ENCODE measurements at regions not wholly inside any gene's neighbourhood (a gene's known extent, or its start where the extent isn't known, plus 50 kb on each side); places are given as distances from the start of the nearest gene placed in this dataset.

DNA sequence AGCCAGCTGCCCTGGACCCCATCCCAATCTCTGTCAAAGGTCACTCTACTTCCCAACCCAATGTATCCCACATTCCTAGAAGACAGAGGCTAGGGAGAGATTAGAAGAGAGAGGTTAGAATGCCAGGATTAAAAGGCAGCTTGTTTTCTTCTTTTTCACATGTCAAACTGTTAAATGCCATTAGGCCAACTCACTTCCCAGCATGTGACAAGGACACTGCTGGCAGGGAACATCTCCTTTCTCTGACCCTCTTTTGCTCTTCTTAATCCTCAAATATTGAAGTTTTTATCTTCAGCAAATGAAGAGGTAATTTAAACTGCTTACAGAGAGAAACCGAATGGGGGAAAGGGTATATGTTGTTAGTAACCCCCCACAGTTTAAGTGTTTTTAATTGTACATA is 89.1 kb downstream of the BBS10 start:
- TF ChIP-seq, protein P1, sequence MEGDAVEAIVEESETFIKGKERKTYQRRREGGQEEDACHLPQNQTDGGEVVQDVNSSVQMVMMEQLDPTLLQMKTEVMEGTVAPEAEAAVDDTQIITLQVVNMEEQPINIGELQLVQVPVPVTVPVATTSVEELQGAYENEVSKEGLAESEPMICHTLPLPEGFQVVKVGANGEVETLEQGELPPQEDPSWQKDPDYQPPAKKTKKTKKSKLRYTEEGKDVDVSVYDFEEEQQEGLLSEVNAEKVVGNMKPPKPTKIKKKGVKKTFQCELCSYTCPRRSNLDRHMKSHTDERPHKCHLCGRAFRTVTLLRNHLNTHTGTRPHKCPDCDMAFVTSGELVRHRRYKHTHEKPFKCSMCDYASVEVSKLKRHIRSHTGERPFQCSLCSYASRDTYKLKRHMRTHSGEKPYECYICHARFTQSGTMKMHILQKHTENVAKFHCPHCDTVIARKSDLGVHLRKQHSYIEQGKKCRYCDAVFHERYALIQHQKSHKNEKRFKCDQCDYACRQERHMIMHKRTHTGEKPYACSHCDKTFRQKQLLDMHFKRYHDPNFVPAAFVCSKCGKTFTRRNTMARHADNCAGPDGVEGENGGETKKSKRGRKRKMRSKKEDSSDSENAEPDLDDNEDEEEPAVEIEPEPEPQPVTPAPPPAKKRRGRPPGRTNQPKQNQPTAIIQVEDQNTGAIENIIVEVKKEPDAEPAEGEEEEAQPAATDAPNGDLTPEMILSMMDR (IDR thresholded peaks at IDR 0.05; ENCODE audit: control insufficient read depth, insufficient read depth, low read depth, low read length, missing control alignments) = no peak
- no peak overlapping the region for H3K4me3 ChIP-seq (ENCODE audit: control insufficient read depth, low read depth, low read length)
- DNase-seq (ENCODE audit: low read depth) = no peak

DNA sequence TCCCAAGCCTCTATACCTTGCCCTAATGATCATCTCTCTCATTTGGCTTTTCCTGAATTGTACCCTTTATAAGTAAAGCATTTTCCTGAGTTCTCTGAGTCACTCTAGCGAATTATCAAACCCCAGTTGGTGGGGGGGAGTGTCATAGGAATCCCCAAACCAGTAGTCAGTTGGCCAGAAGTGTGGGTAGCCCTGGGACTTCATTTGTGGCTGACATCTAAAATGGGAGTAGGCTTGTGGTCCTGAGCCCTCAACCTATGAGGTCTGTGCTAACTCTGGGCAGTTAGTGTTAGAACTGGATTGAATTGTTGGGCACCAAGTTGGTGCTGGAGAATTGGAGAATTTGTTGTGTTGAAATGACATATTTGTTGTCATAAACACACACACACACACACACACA is 91.3 kb downstream of the BBS10 start:
- TF ChIP-seq, protein P1 (IDR thresholded peaks at IDR 0.05; ENCODE audit: control insufficient read depth, insufficient read depth, low read depth, low read length, missing control alignments) = no peak
- H3K4me3 ChIP-seq (ENCODE audit: control insufficient read depth, low read depth, low read length) = no peak overlapping the region
- DNase-seq (ENCODE audit: low read depth) = no peak

DNA sequence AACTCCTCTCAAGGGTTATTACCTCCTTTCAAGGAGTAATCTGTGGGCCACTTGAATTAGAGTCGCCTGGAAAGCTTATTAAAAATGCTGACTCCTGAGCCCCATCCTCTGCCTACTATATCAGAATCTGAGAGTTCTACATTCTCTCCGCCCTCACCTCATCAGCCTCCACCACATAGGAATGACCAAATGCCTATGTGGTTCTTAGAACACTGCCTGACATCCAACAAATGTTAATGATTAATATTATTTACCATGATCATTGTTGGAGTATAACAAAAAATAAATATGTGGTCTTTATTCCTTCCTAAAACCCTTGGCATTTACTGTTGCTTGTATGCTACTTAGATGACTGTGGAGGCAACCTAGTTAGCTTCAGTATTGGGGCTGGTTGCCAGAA is 91.9 kb downstream of the BBS10 start:
- no peak for DNase-seq (ENCODE audit: low read depth)
- TF ChIP-seq, protein P1 (IDR thresholded peaks at IDR 0.05; ENCODE audit: control insufficient read depth, insufficient read depth, low read depth, low read length, missing control alignments) = no peak
- H3K4me3 ChIP-seq (ENCODE audit: control insufficient read depth, low read depth, low read length) = no peak overlapping the region

DNA sequence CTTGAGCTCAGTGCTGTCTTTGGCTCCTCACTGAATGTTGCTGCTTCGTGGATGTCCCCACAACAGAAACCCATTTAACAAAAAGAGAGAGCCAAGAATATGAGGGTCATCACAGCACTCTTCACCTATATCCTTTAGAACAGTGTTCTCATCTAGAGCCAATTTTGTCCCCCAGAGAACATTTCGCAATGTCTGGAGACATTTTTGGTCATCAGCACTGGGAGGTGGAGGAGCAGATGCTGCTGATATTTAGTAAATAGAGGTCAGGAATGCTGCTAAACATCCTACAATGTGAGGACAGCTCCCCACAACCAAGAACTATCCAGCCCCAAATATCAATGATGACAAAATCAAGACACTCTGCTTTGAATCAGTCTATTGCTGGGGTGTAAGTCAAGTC is 92.5 kb downstream of the BBS10 start:
- DNase-seq (ENCODE audit: low read depth) = no peak
- no peak overlapping the region for H3K4me3 ChIP-seq (ENCODE audit: control insufficient read depth, low read depth, low read length)
- TF ChIP-seq, protein P1 (IDR thresholded peaks at IDR 0.05; ENCODE audit: control insufficient read depth, insufficient read depth, low read depth, low read length, missing control alignments) = no peak

DNA sequence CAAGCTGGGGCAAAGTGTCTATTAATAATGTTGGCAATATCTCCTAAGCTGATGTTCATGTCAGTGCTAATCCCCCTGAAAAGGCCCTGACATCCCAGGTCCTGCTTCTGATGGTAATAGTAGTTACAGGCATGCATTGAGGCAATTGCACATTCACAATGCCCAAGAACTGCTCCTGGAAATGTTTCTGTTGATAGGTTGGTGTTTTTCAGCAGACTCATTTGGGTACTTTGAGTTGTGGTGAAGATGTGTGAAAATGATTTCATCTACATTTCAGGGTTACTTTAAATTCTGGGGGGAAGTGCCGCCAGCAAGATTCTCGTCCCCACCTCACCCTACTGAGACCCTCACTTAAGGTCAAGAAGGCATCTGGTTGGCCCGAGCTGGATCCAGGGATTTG is 92.9 kb downstream of the BBS10 start:
- no peak overlapping the region for H3K4me3 ChIP-seq (ENCODE audit: control insufficient read depth, low read depth, low read length)
- TF ChIP-seq, protein P1 (IDR thresholded peaks at IDR 0.05; ENCODE audit: control insufficient read depth, insufficient read depth, low read depth, low read length, missing control alignments) = no peak
- no peak for DNase-seq (ENCODE audit: low read depth)

DNA sequence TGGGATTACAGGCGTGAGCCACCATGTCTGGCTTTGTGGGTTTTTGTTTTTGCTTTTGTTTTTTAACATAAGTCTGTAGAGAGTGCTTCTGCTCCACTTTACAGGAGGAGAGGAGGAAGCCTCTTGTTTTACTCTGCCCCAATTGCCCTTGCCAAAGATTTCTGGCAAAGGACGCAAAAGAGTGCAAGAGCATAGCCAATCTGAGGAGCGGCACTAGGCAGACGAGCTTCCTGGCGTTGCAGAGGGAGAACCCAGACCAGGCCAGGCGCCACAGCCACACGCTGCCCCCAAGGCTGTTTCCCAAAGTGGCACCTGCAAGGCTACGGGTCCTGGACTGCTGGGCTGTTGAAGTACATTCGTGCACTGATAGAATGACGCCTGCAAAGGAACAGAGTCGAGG is 96.2 kb downstream of the BBS10 start:
- DNase-seq (ENCODE audit: low read depth) = no peak
- no peak overlapping the region for H3K4me3 ChIP-seq (ENCODE audit: control insufficient read depth, low read depth, low read length)
- TF ChIP-seq, protein P1 (IDR thresholded peaks at IDR 0.05; ENCODE audit: control insufficient read depth, insufficient read depth, low read depth, low read length, missing control alignments) = no peak

DNA sequence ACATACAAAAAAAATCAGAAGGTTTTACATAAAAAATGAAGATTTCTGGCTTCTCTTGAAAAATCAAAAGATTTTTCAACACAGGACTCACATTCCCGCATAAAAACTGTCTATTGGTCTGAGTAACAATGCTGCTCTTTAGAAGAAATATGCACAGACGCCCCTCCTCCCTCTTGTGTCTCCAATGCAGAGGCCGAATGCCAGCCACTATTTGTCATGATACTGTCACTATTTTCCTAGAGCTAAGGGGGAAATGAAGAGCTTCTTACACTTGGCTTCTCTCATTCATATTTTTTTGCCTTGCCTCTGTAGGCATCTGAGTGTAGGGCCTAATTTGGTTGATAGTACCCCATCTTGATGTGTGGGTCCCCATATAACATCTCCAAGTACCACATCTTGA is 98.0 kb downstream of the BBS10 start:
- TF ChIP-seq, protein P1 (IDR thresholded peaks at IDR 0.05; ENCODE audit: control insufficient read depth, insufficient read depth, low read depth, low read length, missing control alignments) = no peak
- no peak for DNase-seq (ENCODE audit: low read depth)
- no peak overlapping the region for H3K4me3 ChIP-seq (ENCODE audit: control insufficient read depth, low read depth, low read length)

Measured in AG09309 (cell line).